H1 (cell line): ENCODE measurements at regions not wholly inside any gene's neighbourhood (a gene's known extent, or its start where the extent isn't known, plus 50 kb on each side); places are given as distances from the start of the nearest gene placed in this dataset.

Experiments
- CTCF ChIA-PET: fragments of 300-600 bp; sonication (Branson Sonifier 250); formaldehyde crosslinking; loops from one replicate; lab custom pipeline; 2021; ENCODE audit not compliant: partially characterized antibody; lab: Charles Lee
- POLR2A ChIA-PET: fragments of 300-600 bp; sonication (Branson Sonifier 250); formaldehyde crosslinking; loops from one replicate; lab custom pipeline; 2021; ENCODE audit warnings: inconsistent platforms; ENCODE audit not compliant: partially characterized antibody; lab: Charles Lee
- DNase-seq, 2 experiments: peaks; one replicate each; pipeline versions ENCODE4 v3.0.0 to v3.0.0-alpha.2; 2010 to 2022; ENCODE audit warnings: low spot score in 2 of 2, low read depth in 1 of 2, mixed read lengths in 1 of 2
- FAIRE-seq: peaks from 2 replicates; lab custom pipeline; 2011; peaks lifted over from hg19 to GRCh38; lab: Jason Lieb, UNC
- H2AFZ ChIP-seq: 2 replicates; pipeline ENCODE4 v1.8.1; 2012; ENCODE audit warnings: low read length, inconsistent platforms
- H2AK5ac ChIP-seq: 2 replicates; pipeline ENCODE4 v1.6.1; 2013; ENCODE audit warnings: low read depth, low read length
- H2BK120ac ChIP-seq: replicated peaks from 2 replicates; pipeline ENCODE3; 2013; ENCODE audit warnings: low read depth, low read length, inconsistent platforms
- H2BK12ac ChIP-seq: 2 replicates; pipeline ENCODE4 v1.6.1; 2013; ENCODE audit warnings: low read depth, low read length
- H2BK15ac ChIP-seq: 2 replicates; pipeline ENCODE4 v1.6.1; 2013; ENCODE audit warnings: low read length
- H2BK20ac ChIP-seq: 2 replicates; pipeline ENCODE4 v1.6.1; 2013; ENCODE audit warnings: low read length
- H2BK5ac ChIP-seq: 2 replicates; pipeline ENCODE4 v1.6.1; 2013; ENCODE audit warnings: low read depth, low read length
- H3K14ac ChIP-seq: 2 replicates; pipeline ENCODE4 v1.6.1; 2013; ENCODE audit warnings: inconsistent platforms; ENCODE audit not compliant: insufficient read length
- H3K18ac ChIP-seq: 2 replicates; pipeline ENCODE4 v1.6.1; 2013; ENCODE audit warnings: low read length; ENCODE audit errors: extremely low read depth
- H3K23ac ChIP-seq: 2 replicates; pipeline ENCODE4 v1.6.1; 2013; ENCODE audit warnings: inconsistent platforms; ENCODE audit not compliant: insufficient read length
- H3K23me2 ChIP-seq: 2 replicates; pipeline ENCODE4 v1.6.1; 2013; ENCODE audit warnings: low read depth, low read length
- H3K27ac ChIP-seq: 2 replicates; pipeline ENCODE4 v1.6.1; 2011; ENCODE audit warnings: low read depth, low read length, inconsistent platforms
- H3K27me3 ChIP-seq, 4 experiments: replicated peaks in 1 of 4; 1 replicate in 1 of 4; 2 replicates in 3 of 4; pipeline versions ENCODE4 v1.6.1 to v1.8.1; 2011 to 2013; ENCODE audit warnings: low read length in 3 of 4, mild to moderate bottlenecking in 3 of 4, inconsistent platforms in 2 of 4, mixed read lengths in 2 of 4, moderate library complexity in 1 of 4; ENCODE audit not compliant: control insufficient read depth in 3 of 4, insufficient read depth in 3 of 4; ENCODE audit errors: extremely low read depth in 1 of 4
- H3K36me3 ChIP-seq, 4 experiments: 2 replicates each; pipeline versions ENCODE4 v1.6.1 to v1.8.1; 2011 to 2013; ENCODE audit warnings: mild to moderate bottlenecking in 4 of 4, low read length in 3 of 4, moderate library complexity in 2 of 4, control low read depth in 1 of 4, inconsistent platforms in 1 of 4; ENCODE audit not compliant: insufficient read depth in 4 of 4, control insufficient read depth in 2 of 4
- H3K4ac ChIP-seq: replicated peaks from 2 replicates; pipeline ENCODE3; 2013; ENCODE audit warnings: low read length, low read depth, mixed read lengths, inconsistent platforms; ENCODE audit not compliant: insufficient read length
- H3K4me1 ChIP-seq, 4 experiments: replicated peaks in 1 of 4; 1 replicate in 1 of 4; 2 replicates in 3 of 4; pipeline versions ENCODE4 v1.6.1 to v1.8.1; 2011 to 2013; ENCODE audit warnings: low read length in 3 of 4, inconsistent platforms in 2 of 4, mixed read lengths in 1 of 4; ENCODE audit not compliant: insufficient read depth in 4 of 4, control insufficient read depth in 3 of 4
- H3K4me2 ChIP-seq, 2 experiments: 2 replicates each; pipeline versions ENCODE4 v1.6.1 to v1.8.1; 2011 to 2013; ENCODE audit warnings: low read depth in 2 of 2, low read length in 2 of 2, control low read depth in 1 of 2, inconsistent platforms in 1 of 2, mild to moderate bottlenecking in 1 of 2; ENCODE audit not compliant: insufficient read depth in 1 of 2
- H3K4me3 ChIP-seq, 4 experiments: fragments of 200-600, 300-600 bp in 1 of 4; sonication (generic), shearing (Covaris generic), sonication (Bioruptor Twin) in 1 of 4; 2 replicates each; pipeline versions ENCODE4 v1.5.1 to v1.8.1; 2011 to 2016; ENCODE audit warnings: low read length in 4 of 4, low read depth in 3 of 4, control low read depth in 2 of 4, inconsistent platforms in 2 of 4, mild to moderate bottlenecking in 2 of 4, mixed read lengths in 1 of 4, moderate library complexity in 1 of 4; ENCODE audit not compliant: insufficient read depth in 2 of 4; ENCODE audit errors: extremely low read depth in 1 of 4
- H3K56ac ChIP-seq: replicated peaks from 2 replicates; pipeline ENCODE3; 2013; ENCODE audit warnings: low read depth, mild to moderate bottlenecking, mixed read lengths, low read length, inconsistent platforms; ENCODE audit not compliant: insufficient read length
- H3K79me1 ChIP-seq: 2 replicates; pipeline ENCODE4 v1.6.1; 2013; ENCODE audit warnings: low read depth, low read length, control low read depth
- H3K79me2 ChIP-seq, 2 experiments: 2 replicates each; pipeline versions ENCODE4 v1.6.1 to v1.8.1; 2012 to 2013; ENCODE audit warnings: low read length in 2 of 2, mild to moderate bottlenecking in 2 of 2, inconsistent platforms in 1 of 2; ENCODE audit not compliant: insufficient read depth in 2 of 2, control insufficient read depth in 1 of 2
- H3K9ac ChIP-seq, 4 experiments: replicated peaks in 1 of 4; 1 replicate in 1 of 4; 2 replicates in 3 of 4; pipeline versions ENCODE4 v1.6.1 to v1.8.1; 2011 to 2013; ENCODE audit warnings: low read depth in 3 of 4, low read length in 3 of 4, control low read depth in 2 of 4, mild to moderate bottlenecking in 2 of 4, moderate library complexity in 2 of 4, inconsistent platforms in 1 of 4; ENCODE audit errors: extremely low read depth in 1 of 4
- H3K9me3 ChIP-seq, 2 experiments: 2 replicates each; pipeline versions ENCODE4 v1.6.1 to v1.8.1; 2012 to 2013; ENCODE audit warnings: mild to moderate bottlenecking in 2 of 2, moderate library complexity in 2 of 2, control low read depth in 1 of 2, inconsistent platforms in 1 of 2, low read depth in 1 of 2, low read length in 1 of 2, mixed read lengths in 1 of 2; ENCODE audit not compliant: insufficient read depth in 2 of 2
- H4K20me1 ChIP-seq, 2 experiments: replicated peaks in 1 of 2; 2 replicates each; pipeline versions ENCODE3 to v1.8.1; 2011 to 2013; ENCODE audit warnings: inconsistent platforms in 2 of 2, low read length in 2 of 2, mild to moderate bottlenecking in 1 of 2; ENCODE audit not compliant: insufficient read depth in 2 of 2, control insufficient read depth in 1 of 2
- H4K5ac ChIP-seq: 2 replicates; pipeline ENCODE4 v1.6.1; 2013; ENCODE audit warnings: low read length, low read depth, mixed read lengths, inconsistent platforms; ENCODE audit not compliant: insufficient read length
- H4K8ac ChIP-seq: 2 replicates; pipeline ENCODE4 v1.8.0; 2013; ENCODE audit warnings: mild to moderate bottlenecking, moderate library complexity, low read length, inconsistent platforms; ENCODE audit not compliant: insufficient read depth; ENCODE audit errors: extremely low read depth
- H4K91ac ChIP-seq: replicated peaks from 2 replicates; pipeline ENCODE3; 2013; ENCODE audit warnings: low read length, mixed read lengths, inconsistent platforms; ENCODE audit not compliant: insufficient read length
- BRCA1 ChIP-seq: IDR thresholded peaks from 2 replicates; pipeline ENCODE4 v1.6.1; 2012; ENCODE audit warnings: low read depth, low read length, improper control_type of control experiment
- CBX8 ChIP-seq: fragments of 300-800, 300-1000 bp; sonication (generic); IDR thresholded peaks from 2 replicates; pipeline ENCODE4 v1.7.1; 2016; ENCODE audit warnings: low read depth, low read length, borderline replicate concordance
- CTBP2 ChIP-seq: IDR thresholded peaks from 2 replicates; pipeline ENCODE4 v1.7.0; 2011; ENCODE audit warnings: borderline replicate concordance, mild to moderate bottlenecking, moderate library complexity, mixed read lengths, low read length; ENCODE audit not compliant: insufficient read depth, insufficient read length
- CTCF ChIP-seq, 3 experiments: IDR thresholded peaks; 1 replicate in 2 of 3; 2 replicates in 1 of 3; pipeline versions ENCODE4 v1.5.1 to v1.6.1; 2011; ENCODE audit warnings: low read length in 3 of 3, mild to moderate bottlenecking in 3 of 3, inconsistent platforms in 2 of 3, low read depth in 1 of 3, moderate library complexity in 1 of 3; ENCODE audit not compliant: insufficient read depth in 1 of 3; ENCODE audit errors: control extremely low read depth in 1 of 3
- EGR1 ChIP-seq: IDR thresholded peaks from 2 replicates; pipeline ENCODE4 v1.6.1; 2011; ENCODE audit warnings: low read depth, low read length, borderline replicate concordance
- POU5F1 ChIP-seq: IDR thresholded peaks from 2 replicates; pipeline ENCODE4 v1.6.1; 2011; ENCODE audit warnings: low read depth, mild to moderate bottlenecking, low read length, moderate library complexity
- RFX5 ChIP-seq: IDR thresholded peaks from 2 replicates; pipeline ENCODE4 v1.6.1; 2011; ENCODE audit warnings: low read depth, low read length, improper control_type of control experiment, borderline replicate concordance
- SIN3A ChIP-seq, 2 experiments: IDR thresholded peaks in 1 of 2; conservative IDR thresholded peaks in 1 of 2; 2 replicates each; pipeline ENCODE4 v1.6.1; 2011 to 2012; ENCODE audit warnings: low read length in 2 of 2, improper control_type of control experiment in 1 of 2, low read depth in 1 of 2, mild to moderate bottlenecking in 1 of 2
- SIRT6 ChIP-seq: IDR thresholded peaks from one replicate; pipeline ENCODE4 v1.7.1; 2012; ENCODE audit warnings: low read length, inconsistent platforms
- SIX5 ChIP-seq: IDR thresholded peaks from 2 replicates; pipeline ENCODE4 v1.6.1; 2011; ENCODE audit warnings: mild to moderate bottlenecking, low read depth, low read length
- SRF ChIP-seq: IDR thresholded peaks from 2 replicates; pipeline ENCODE4 v1.6.1; 2011; ENCODE audit warnings: mild to moderate bottlenecking, low read depth, low read length, moderate library complexity
- TAF7 ChIP-seq: optimal IDR thresholded peaks from 2 replicates; pipeline ENCODE3; 2011; ENCODE audit warnings: low read depth, mild to moderate bottlenecking, inconsistent platforms, low read length, moderate library complexity, borderline replicate concordance
- YY1 ChIP-seq: IDR thresholded peaks from 2 replicates; pipeline ENCODE4 v1.6.1; 2011; ENCODE audit warnings: low read depth, mild to moderate bottlenecking, low read length
- WGBS, 2 experiments: shearing (Covaris generic) in 1 of 2; methylation state at CpG; one replicate each; pipeline versions ENCODE4 v1.1.6 to v1.1.7; 2013 to 2015; ENCODE audit warnings: low lambda C conversion rate in 2 of 2, mixed read lengths in 2 of 2, inconsistent platforms in 1 of 2, low coverage in 1 of 2, missing lambda C conversion rate in 1 of 2; ENCODE audit not compliant: insufficient replicate concordance in 2 of 2, insufficient coverage in 1 of 2, insufficient read length in 1 of 2; ENCODE audit errors: extremely low coverage in 1 of 2, missing lambda C conversion rate in 1 of 2; 5-methylcytosine and 5-hydroxymethylcytosine counted together

- Histone ChIP-seq H4K20me1 (no peaks in the 10 kb centered on the region), H2BK15ac (no peak overlapping the region), H3K27ac (no peak overlapping the region), H4K91ac (no peak overlapping the region), H3K9ac (no peak overlapping the region), H2BK120ac (no peak overlapping the region), H3K23me2 (no peaks in the 10 kb centered on the region), H3K9me3 (no peaks in the 10 kb centered on the region), H2BK5ac (no peak overlapping the region), H3K18ac (no peak overlapping the region), H3K56ac (no peak overlapping the region), H2AK5ac (no peak overlapping the region), H3K36me3 (no peaks in the 10 kb centered on the region), H3K23ac (no peak overlapping the region), H3K4me2 (no peak overlapping the region), H3K4ac (no peak overlapping the region), H4K8ac (no peak overlapping the region), H3K79me1 (no peaks in the 10 kb centered on the region), H3K4me1 (no peaks in the 10 kb centered on the region), H2BK12ac (no peak overlapping the region), H2AFZ (no peak overlapping the region), H3K4me3 (no peak overlapping the region), H3K27me3 (no peaks in the 10 kb centered on the region), H3K79me2 (no peaks in the 10 kb centered on the region), H3K14ac (no peak overlapping the region), H2BK20ac (no peak overlapping the region), H4K5ac (no peak overlapping the region)
- ChIA-PET POLR2A (no interaction called here), CTCF (interaction anchor here (0.7 to 1.1 kb wide), 2 partner anchors 63 to 162 kb away, joined by 3 read pairs; no protein-coding TSS in a partner anchor)
- 85% methylated on average over 6 of the region's 6 CpGs; no CpG with 5 or more reads in 1 of the 2 experiments for WGBS, 2 experiments
- no peak for DNase-seq
- FAIRE-seq: no peak
- TF ChIP-seq POU5F1: no peak
- TF ChIP-seq CTCF (IDR thresholded peaks at IDR 0.05; ENCODE audit: control extremely low read depth in 1 of 3, insufficient read depth in 1 of 3, low read depth in 1 of 3, low read length in 3 of 3): no peak
- no peak for TF ChIP-seq SIX5
- TF ChIP-seq SIRT6: no peak
- no peak for TF ChIP-seq RFX5
- no peak for TF ChIP-seq TAF7
- TF ChIP-seq CBX8: no peak
- no peak for TF ChIP-seq EGR1
- TF ChIP-seq BRCA1: no peak
- TF ChIP-seq SRF: no peak
- TF ChIP-seq SIN3A (conservative IDR thresholded peaks at IDR 0.05 in 1 of 2, IDR thresholded peaks at IDR 0.05 in 1 of 2; ENCODE audit: low read depth in 1 of 2, low read length in 2 of 2): no peak
- TF ChIP-seq YY1: no peak
- TF ChIP-seq CTBP2: no peak
Measured at GRCh38 chr15:58318517-58318916, 113.3 kb upstream of the LIPC start.
